Type B pancreatic cell (in vitro differentiated cells): ENCODE measurements at regions not wholly inside any gene's neighbourhood (a gene's known extent, or its start where the extent isn't known, plus 50 kb on each side); places are given as distances from the start of the nearest gene placed in this dataset.

Experiments
- DNase-seq: peaks from one replicate; pipeline ENCODE4 v3.0.0; 2021; ENCODE audit warnings: mixed read lengths; ENCODE audit not compliant: unreplicated experiment; ENCODE audit errors: extremely low spot score
- H3K27ac Mint-ChIP-seq: 2 replicates; pipeline ENCODE4 v1.8.0; 2021; ENCODE audit warnings: mild to moderate bottlenecking, mixed read lengths
- H3K27me3 Mint-ChIP-seq: 2 replicates; pipeline ENCODE4 v1.8.0; 2021; ENCODE audit warnings: mixed read lengths
- H3K36me3 Mint-ChIP-seq: 2 replicates; pipeline ENCODE4 v1.8.0; 2021; ENCODE audit warnings: mixed read lengths
- H3K4me1 Mint-ChIP-seq: one replicate; pipeline ENCODE4 v1.8.0; 2021; ENCODE audit warnings: mixed read lengths; ENCODE audit not compliant: unreplicated experiment
- H3K4me3 Mint-ChIP-seq: 2 replicates; pipeline ENCODE4 v1.8.0; 2021; ENCODE audit warnings: mild to moderate bottlenecking, mixed read lengths
- H3K9me3 Mint-ChIP-seq: 2 replicates; pipeline ENCODE4 v1.8.0; 2021; ENCODE audit warnings: mixed read lengths
- CTCF ChIP-seq: fragments of 200-600 bp; sonication (generic); conservative IDR thresholded peaks from 2 replicates; pipeline ENCODE4 v1.5.0; 2021; ENCODE audit warnings: antibody characterized with exemption, mild to moderate bottlenecking

DNA sequence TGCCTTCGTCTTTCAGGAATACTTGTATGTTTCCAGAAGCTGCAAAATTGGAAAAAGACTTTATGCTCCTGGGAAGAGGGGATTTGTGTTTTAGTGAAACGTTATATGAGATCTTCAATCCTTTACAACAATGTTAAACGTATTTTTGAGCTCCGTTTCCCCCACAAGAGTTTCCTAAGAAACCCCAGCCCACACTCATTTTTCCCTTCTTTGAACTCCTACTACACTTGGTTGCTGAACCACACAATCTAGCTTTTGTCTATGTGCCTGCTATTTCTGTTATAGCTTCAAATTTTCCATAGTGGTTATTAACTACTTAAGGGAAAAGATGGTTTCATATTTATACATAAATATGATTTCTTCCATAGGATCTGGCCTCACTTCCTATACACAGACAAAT lies 238.6 kb upstream of the ACTBL2 start:
- no peak for TF ChIP-seq CTCF
- Mint-ChIP-seq H3K4me3 (no peak overlapping the region), H3K9me3 (peaks cover 5% of the 10 kb centered on the region), H3K27me3 (no peaks in the 10 kb centered on the region), H3K36me3 (no peaks in the 10 kb centered on the region), H3K27ac (no peak overlapping the region), H3K4me1 (peaks cover 6% of the 10 kb centered on the region)
- DNase-seq = no peak

DNA sequence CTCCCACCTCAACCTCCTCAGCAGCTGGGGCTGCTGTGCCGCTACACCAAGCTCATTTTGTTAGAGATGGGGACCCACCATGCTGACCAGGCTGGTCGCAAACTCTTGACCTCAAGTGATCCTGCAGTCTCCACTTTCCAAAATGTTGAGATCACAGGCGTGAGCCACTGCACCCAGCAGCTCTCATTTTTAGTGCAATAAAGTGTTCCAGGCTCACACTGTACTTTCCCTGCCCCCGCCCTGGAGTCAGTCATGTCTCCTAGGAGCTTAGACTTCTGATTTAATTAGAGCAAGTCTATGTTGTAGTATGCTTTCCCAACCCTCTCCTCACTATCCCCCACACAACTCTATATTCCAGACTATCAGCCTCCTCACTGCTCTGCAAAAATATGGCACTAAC lies 238.0 kb upstream of the ACTBL2 start:
- peaks cover 6% of the 10 kb centered on the region for H3K4me1 Mint-ChIP-seq
- no peaks in the 10 kb centered on the region for H3K27me3 Mint-ChIP-seq
- H3K36me3 Mint-ChIP-seq = no peaks in the 10 kb centered on the region
- DNase-seq = no peak
- no peak overlapping the region for H3K27ac Mint-ChIP-seq
- H3K9me3 Mint-ChIP-seq = peaks cover 5% of the 10 kb centered on the region
- no peak overlapping the region for H3K4me3 Mint-ChIP-seq
- no peak for TF ChIP-seq CTCF

DNA sequence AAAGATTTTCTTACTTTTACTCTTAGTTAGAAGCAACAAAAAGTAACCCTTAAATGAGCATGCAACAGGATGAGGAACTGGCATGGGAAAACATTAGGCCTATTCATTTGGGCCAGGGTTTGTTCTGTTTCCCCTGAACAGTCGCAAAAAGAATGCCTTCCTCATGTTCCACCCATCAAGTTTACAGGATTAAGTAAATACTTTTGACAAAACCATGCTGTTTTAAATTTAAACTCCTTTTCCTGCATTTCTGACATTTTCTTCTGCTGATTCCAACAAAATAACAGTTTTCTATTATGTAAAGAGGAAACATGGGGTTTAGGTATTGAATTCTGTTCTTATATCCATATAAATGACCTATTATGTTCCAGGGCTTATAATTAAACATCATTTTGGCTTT lies 236.6 kb upstream of the ACTBL2 start:
- DNase-seq = no peak
- no peak overlapping the region for H3K27ac Mint-ChIP-seq
- TF ChIP-seq CTCF = no peak
- peaks cover 6% of the 10 kb centered on the region for H3K4me1 Mint-ChIP-seq
- H3K27me3 Mint-ChIP-seq = no peaks in the 10 kb centered on the region
- no peaks in the 10 kb centered on the region for H3K9me3 Mint-ChIP-seq
- H3K4me3 Mint-ChIP-seq = no peak overlapping the region
- H3K36me3 Mint-ChIP-seq = no peaks in the 10 kb centered on the region

DNA sequence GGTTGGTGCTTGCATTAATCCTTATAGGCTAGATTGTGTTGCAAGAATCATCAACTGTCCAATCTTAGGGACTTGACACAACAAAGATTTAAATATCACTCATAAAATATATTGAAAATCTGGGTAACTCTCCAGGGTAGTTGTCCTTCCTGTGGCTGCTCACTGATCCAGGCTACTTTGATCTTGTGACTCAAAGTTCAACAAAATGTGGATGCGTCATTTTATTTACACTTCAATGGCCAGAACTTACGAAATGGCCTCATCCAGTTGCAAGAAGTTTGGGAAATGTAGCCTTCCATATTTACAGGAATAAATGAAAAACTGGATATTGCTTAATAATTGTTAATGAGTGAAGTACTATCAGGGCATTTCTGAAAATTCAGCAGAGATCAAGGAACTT lies 235.5 kb upstream of the ACTBL2 start:
- Mint-ChIP-seq H3K4me3 (no peak overlapping the region), H3K27me3 (no peaks in the 10 kb centered on the region), H3K27ac (no peak overlapping the region)

DNA sequence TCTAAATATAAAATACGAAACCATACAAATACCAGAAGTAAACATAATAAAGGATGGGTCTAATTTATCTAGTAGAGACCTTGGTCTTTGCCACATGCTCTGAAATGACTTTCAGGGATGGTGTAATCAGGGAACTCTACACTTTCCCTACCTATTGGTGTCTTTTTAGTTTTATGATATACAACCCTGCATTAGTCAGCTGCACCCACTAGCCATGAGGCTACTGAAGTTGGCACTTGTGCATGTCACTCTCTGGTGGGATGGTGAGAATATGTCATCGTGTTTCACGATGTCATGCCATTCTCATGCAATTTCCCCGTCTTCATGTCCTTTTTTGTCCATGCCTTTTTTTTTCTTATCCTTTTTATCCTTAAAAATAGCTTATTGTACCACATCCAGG lies 234.9 kb upstream of the ACTBL2 start:
- Mint-ChIP-seq H3K9me3 (no peaks in the 10 kb centered on the region), H3K4me1 (peaks cover 6% of the 10 kb centered on the region), H3K4me3 (no peak overlapping the region), H3K27me3 (no peaks in the 10 kb centered on the region), H3K36me3 (no peaks in the 10 kb centered on the region), H3K27ac (no peak overlapping the region)
- no peak for DNase-seq
- no peak for TF ChIP-seq CTCF

More for the DNA sequence above, 235.5 kb upstream of the ACTBL2 start:
- Mint-ChIP-seq H3K36me3 (no peaks in the 10 kb centered on the region), H3K4me1 (peaks cover 6% of the 10 kb centered on the region), H3K9me3 (no peaks in the 10 kb centered on the region)
- DNase-seq = no peak
- TF ChIP-seq CTCF = no peak

GRCh38 chr5:57716661-57717060 lies 234.1 kb upstream of the ACTBL2 start:
- Mint-ChIP-seq H3K27ac (no peak overlapping the region), H3K36me3 (no peaks in the 10 kb centered on the region), H3K27me3 (no peaks in the 10 kb centered on the region), H3K4me3 (no peak overlapping the region), H3K4me1 (peaks cover 6% of the 10 kb centered on the region), H3K9me3 (no peaks in the 10 kb centered on the region)
- no peak for TF ChIP-seq CTCF
- DNase-seq = no peak
